SK-N-SH (cell line): ENCODE measurements at regions not wholly inside any gene's neighbourhood (a gene's known extent, or its start where the extent isn't known, plus 50 kb on each side); places are given as distances from the start of the nearest gene placed in this dataset.

ENCODE experiments used
- CTCF ChIA-PET: fragments of 300-600, 350-600 bp; formaldehyde crosslinking; extraction: SDS; loops from one replicate; lab custom pipeline; 2021; lab: Yijun Ruan, JAX
- POLR2A ChIA-PET: fragments of 350-600 bp; sonication (Branson Sonifier 250); formaldehyde crosslinking; extraction: SDS; loops from one replicate; lab custom pipeline; 2020; ENCODE audit warnings: antibody characterized with exemption, inconsistent platforms; lab: Yijun Ruan, JAX
- DNase-seq: peaks from one replicate; pipeline ENCODE4 v3.0.0; 2012
- H2AFZ ChIP-seq: fragments of 200-600 bp; sonication (generic); 2 replicates; pipeline ENCODE4 v1.8.1; 2016; ENCODE audit warnings: antibody characterized with exemption, mild to moderate bottlenecking, low read depth
- H3F3A ChIP-seq: fragments of 200-600 bp; sonication (generic); replicated peaks from 2 replicates; pipeline ENCODE3; 2016; ENCODE audit warnings: antibody characterized with exemption, mild to moderate bottlenecking; ENCODE audit not compliant: insufficient read depth
- H3K27ac ChIP-seq, 2 experiments: fragments of 200-500 bp in 1 of 2; fragments of 200-600 bp in 1 of 2; sonication (Bioruptor generic) in 1 of 2; sonication (generic), shearing (Covaris generic) in 1 of 2; 2 replicates each; pipeline versions ENCODE4 v1.5.1 to v1.6.1; 2014 to 2016; ENCODE audit warnings: low read depth in 2 of 2, inconsistent platforms in 1 of 2, low read length in 1 of 2, mild to moderate bottlenecking in 1 of 2, mixed read lengths in 1 of 2
- H3K27me3 ChIP-seq: fragments of 200-600 bp; sonication (generic), shearing (Covaris generic); 2 replicates; pipeline ENCODE4 v1.6.1; 2016; ENCODE audit warnings: mixed run types; ENCODE audit not compliant: insufficient read depth
- H3K36me3 ChIP-seq, 2 experiments: fragments of 200-500 bp in 1 of 2; fragments of 200-600 bp in 1 of 2; sonication (Bioruptor generic) in 1 of 2; sonication (generic) in 1 of 2; replicated peaks in 1 of 2; 2 replicates each; pipeline versions ENCODE3 to v1.5.1; 2014 to 2016; ENCODE audit warnings: low read length in 1 of 2, mild to moderate bottlenecking in 1 of 2; ENCODE audit not compliant: insufficient read depth in 2 of 2, control insufficient read depth in 1 of 2
- H3K4me1 ChIP-seq, 2 experiments: fragments of 200-500 bp in 1 of 2; fragments of 200-600 bp in 1 of 2; sonication (Bioruptor generic) in 1 of 2; sonication (generic), shearing (Covaris generic) in 1 of 2; 2 replicates each; pipeline versions ENCODE4 v1.5.1 to v1.6.1; 2014 to 2016; ENCODE audit warnings: low read depth in 1 of 2, low read length in 1 of 2, mixed run types in 1 of 2; ENCODE audit not compliant: insufficient read depth in 2 of 2, control insufficient read depth in 1 of 2
- H3K4me2 ChIP-seq: fragments of 200-600 bp; sonication (generic), shearing (Covaris generic); 2 replicates; pipeline ENCODE4 v1.6.1; 2017; ENCODE audit warnings: mixed run types
- H3K4me3 ChIP-seq, 2 experiments: fragments of 200-500 bp in 1 of 2; fragments of 200-600 bp in 1 of 2; sonication (Bioruptor generic) in 1 of 2; sonication (generic), shearing (Covaris generic) in 1 of 2; 2 replicates each; pipeline versions ENCODE4 v1.5.1 to v1.8.1; 2014 to 2016; ENCODE audit warnings: low read depth in 2 of 2, inconsistent platforms in 1 of 2, low read length in 1 of 2, mild to moderate bottlenecking in 1 of 2, mixed read lengths in 1 of 2, moderate library complexity in 1 of 2
- H3K79me2 ChIP-seq: fragments of 200-600 bp; sonication (generic); 2 replicates; pipeline ENCODE4 v1.8.1; 2017; ENCODE audit warnings: mild to moderate bottlenecking; ENCODE audit not compliant: insufficient read depth
- H3K9ac ChIP-seq: fragments of 200-600 bp; sonication (generic); 2 replicates; pipeline ENCODE4 v1.6.1; 2017; ENCODE audit warnings: mixed run types
- H3K9me2 ChIP-seq: fragments of 200-600 bp; sonication (generic); 2 replicates; pipeline ENCODE4 v1.6.1; 2017; ENCODE audit warnings: mixed run types
- H3K9me3 ChIP-seq: fragments of 200-600 bp; sonication (generic); 2 replicates; pipeline ENCODE4 v1.6.1; 2017; ENCODE audit warnings: mixed run types, mild to moderate bottlenecking, moderate library complexity
- H4K20me1 ChIP-seq: fragments of 200-600 bp; sonication (generic); 2 replicates; pipeline ENCODE4 v1.6.1; 2017; ENCODE audit warnings: mild to moderate bottlenecking, mixed run types; ENCODE audit not compliant: insufficient read depth
- EP300 ChIP-seq, 2 experiments: IDR thresholded peaks; 2 replicates each; pipeline versions ENCODE4 v1.4.0 to v1.6.1; 2012; ENCODE audit warnings: borderline replicate concordance in 1 of 2, low read depth in 1 of 2, low read length in 1 of 2
- FOSL2 ChIP-seq: IDR thresholded peaks from 2 replicates; pipeline ENCODE4 v1.4.0; 2012; ENCODE audit warnings: low read depth, mild to moderate bottlenecking, moderate library complexity, borderline replicate concordance
- FOXM1 ChIP-seq: IDR thresholded peaks from 2 replicates; pipeline ENCODE4 v1.4.0; 2012; ENCODE audit warnings: low read depth, mild to moderate bottlenecking
- IRF3 ChIP-seq: fragments of 150-350 bp; IDR thresholded peaks from 2 replicates; pipeline ENCODE4 v1.6.1; 2016; ENCODE audit warnings: mild to moderate bottlenecking, low read depth, low read length
- MEF2A ChIP-seq: IDR thresholded peaks from 2 replicates; pipeline ENCODE4 v1.4.0; 2012; ENCODE audit warnings: low read depth, borderline replicate concordance
- PBX3 ChIP-seq: IDR thresholded peaks from 2 replicates; pipeline ENCODE4; 2012
- RAD21 ChIP-seq: IDR thresholded peaks from 2 replicates; pipeline ENCODE4 v1.6.1; 2012; ENCODE audit warnings: mild to moderate bottlenecking, low read length
- RCOR1 ChIP-seq: fragments of 150-350 bp; IDR thresholded peaks from 2 replicates; pipeline ENCODE4 v1.6.1; 2017; ENCODE audit warnings: antibody characterized with exemption, low read length
- SIN3A ChIP-seq: IDR thresholded peaks from 2 replicates; pipeline ENCODE4 v1.6.1; 2012; ENCODE audit warnings: low read depth, mild to moderate bottlenecking, low read length, moderate library complexity, borderline replicate concordance
- TAF1 ChIP-seq: IDR thresholded peaks from 2 replicates; pipeline ENCODE4 v1.6.1; 2012; ENCODE audit warnings: low read depth, mild to moderate bottlenecking, low read length, moderate library complexity, borderline replicate concordance
- TEAD4 ChIP-seq: IDR thresholded peaks from 2 replicates; pipeline ENCODE4 v1.4.0; 2012; ENCODE audit warnings: mild to moderate bottlenecking, borderline replicate concordance; ENCODE audit not compliant: insufficient read depth
- ZBTB33 ChIP-seq: IDR thresholded peaks from 2 replicates; pipeline ENCODE4 v1.4.0; 2012; ENCODE audit warnings: low read depth, borderline replicate concordance
- WGBS: methylation state at CpG from one replicate; pipeline ENCODE4 v1.1.6; 2017; ENCODE audit warnings: low lambda C conversion rate; 5-methylcytosine and 5-hydroxymethylcytosine counted together

- TF ChIP-seq ZBTB33 (no peak), FOSL2 (no peak)
Measured at GRCh38 chr1:104294259-104294658, 544.6 kb downstream of the AMY1C start (continued).

GRCh38 chr1:104295511-104295910 is 545.8 kb downstream of the AMY1C start:
- Histone ChIP-seq H3K79me2 (no peaks in the 10 kb centered on the region), H3K36me3 (no peaks in the 10 kb centered on the region), H3F3A (no peaks in the 10 kb centered on the region)
- 29% methylated on average over 3 of the region's 3 CpGs for WGBS
- TF ChIP-seq SIN3A (no peak), RAD21 (0 out of 2 replicates have a peak, but pooled peaks have one; percentile 14), EP300 (IDR thresholded peaks at IDR 0.05; ENCODE audit: borderline replicate concordance in 1 of 2, low read depth in 1 of 2, low read length in 1 of 2) (peak in 1 of 2 experiments; percentile 48; a peak in 1 of 4 replicates)
- TF ChIP-seq, all 33 proteins: peak for 2
- Histone ChIP-seq H4K20me1 (no peaks in the 10 kb centered on the region), H2AFZ (no peak overlapping the region), H3K4me2 (no peak overlapping the region), H3K27ac (no peak overlapping the region), H3K27me3 (no peaks in the 10 kb centered on the region), H3K4me1 (peaks cover 0 to 5% of the 10 kb centered on the region in 2 experiments; a peak in 2 of 4 replicates), H3K9me2 (no peaks in the 10 kb centered on the region), H3K9me3 (no peaks in the 10 kb centered on the region), H3K4me3 (no peak overlapping the region), H3K9ac (no peak overlapping the region)
- DNase-seq, result no peak
- POLR2A ChIA-PET, result no interaction called here
- CTCF ChIA-PET, result no interaction called here

GRCh38 chr1:104309673-104310072 is 560.0 kb downstream of the AMY1C start:
- Histone ChIP-seq H3K9me3 (no peaks in the 10 kb centered on the region), H3K4me3 (no peak overlapping the region), H3K36me3 (no peaks in the 10 kb centered on the region), H3K27me3 (no peaks in the 10 kb centered on the region), H3K9ac (no peak overlapping the region), H2AFZ (no peak overlapping the region), H4K20me1 (no peaks in the 10 kb centered on the region), H3K79me2 (no peaks in the 10 kb centered on the region), H3K4me1 (no peaks in the 10 kb centered on the region), H3K27ac (no peak overlapping the region), H3K9me2 (no peaks in the 10 kb centered on the region), H3F3A (no peaks in the 10 kb centered on the region), H3K4me2 (no peak overlapping the region)
- no peak for DNase-seq
- ChIA-PET POLR2A (no interaction called here), CTCF (interaction anchor here (1.2 kb wide), 1 partner anchor 28 kb away, joined by 3 read pairs; no protein-coding TSS in a partner anchor)
- TF ChIP-seq TAF1 (no peak), IRF3 (no peak), PBX3 (no peak), RCOR1 (no peak), TEAD4 (no peak), MEF2A (no peak), FOXM1 (no peak), RAD21 (no peak)
- WGBS, result 24% methylated on average over 1 of the region's 1 CpG
